HG03103 (cell line): ENCODE measurements at regions not wholly inside any gene's neighbourhood (a gene's known extent, or its start where the extent isn't known, plus 50 kb on each side); places are given as distances from the start of the nearest gene placed in this dataset.

Source experiments
- ATAC-seq: cut with Tn5 transposase; IDR thresholded peaks from one replicate; pipeline ENCODE4 v1.9.1; 2021; ENCODE audit warnings: low read depth; ENCODE audit not compliant: unreplicated experiment

DNA sequence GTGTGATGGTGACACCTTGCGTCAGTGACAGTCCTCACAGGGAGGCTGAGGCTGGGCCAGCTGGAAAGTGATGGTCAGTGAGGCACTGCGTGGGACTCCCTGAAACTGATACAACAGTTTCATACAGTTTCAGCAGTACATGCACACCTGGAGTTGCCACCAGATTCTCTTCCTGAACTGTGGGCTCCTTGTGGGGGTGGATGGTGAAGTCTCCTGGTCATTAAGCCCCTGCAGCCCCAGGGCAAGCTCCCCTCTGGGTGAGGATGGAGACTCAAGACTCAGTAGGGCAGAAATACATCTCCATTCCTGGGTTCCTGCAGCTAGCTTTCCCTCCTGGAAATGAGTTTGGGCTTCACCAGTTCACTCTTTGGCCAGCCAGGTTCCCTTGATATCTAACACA, 392.7 kb downstream of the UQCRFS1 start:
- ATAC-seq: no peak

DNA sequence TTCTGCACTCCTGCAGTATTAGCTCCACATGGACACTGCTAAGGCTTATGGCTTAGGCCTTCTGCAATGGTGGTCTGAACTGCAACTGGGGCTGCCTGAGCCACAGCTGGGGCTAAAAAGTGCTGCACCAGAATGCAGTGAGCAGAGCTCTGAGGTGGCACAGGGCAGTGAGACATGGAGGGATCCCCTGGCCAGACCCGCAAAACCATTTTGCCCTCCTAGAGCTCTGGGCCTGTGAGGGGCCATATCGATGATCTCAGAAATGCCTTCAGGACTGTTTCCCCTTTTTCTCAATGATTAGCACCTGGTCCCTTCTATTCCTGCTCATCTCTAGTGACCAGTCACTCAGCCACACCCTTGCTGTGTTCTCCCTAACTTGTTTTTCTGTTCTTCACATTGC, 397.7 kb downstream of the UQCRFS1 start:
- no peak for ATAC-seq

DNA sequence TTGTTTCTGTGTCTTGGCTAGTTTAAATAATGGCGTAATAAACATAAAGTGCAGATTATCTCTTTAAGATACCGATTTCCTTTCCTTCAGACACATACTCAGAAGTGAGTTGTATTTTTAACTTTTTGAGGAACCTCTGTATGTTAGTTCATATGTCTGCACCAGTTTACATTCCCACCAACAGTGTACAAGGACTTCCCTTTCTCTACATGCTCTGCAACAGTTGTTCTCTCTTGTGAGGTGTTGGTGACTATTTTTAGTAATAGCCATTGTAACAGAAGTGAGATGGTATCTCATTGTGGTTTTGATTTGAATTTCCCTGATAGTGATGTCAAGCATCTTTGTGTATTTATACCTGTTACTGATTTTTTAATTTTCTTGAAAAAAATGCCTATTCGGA, 418.6 kb downstream of the UQCRFS1 start:
- no peak for ATAC-seq

DNA sequence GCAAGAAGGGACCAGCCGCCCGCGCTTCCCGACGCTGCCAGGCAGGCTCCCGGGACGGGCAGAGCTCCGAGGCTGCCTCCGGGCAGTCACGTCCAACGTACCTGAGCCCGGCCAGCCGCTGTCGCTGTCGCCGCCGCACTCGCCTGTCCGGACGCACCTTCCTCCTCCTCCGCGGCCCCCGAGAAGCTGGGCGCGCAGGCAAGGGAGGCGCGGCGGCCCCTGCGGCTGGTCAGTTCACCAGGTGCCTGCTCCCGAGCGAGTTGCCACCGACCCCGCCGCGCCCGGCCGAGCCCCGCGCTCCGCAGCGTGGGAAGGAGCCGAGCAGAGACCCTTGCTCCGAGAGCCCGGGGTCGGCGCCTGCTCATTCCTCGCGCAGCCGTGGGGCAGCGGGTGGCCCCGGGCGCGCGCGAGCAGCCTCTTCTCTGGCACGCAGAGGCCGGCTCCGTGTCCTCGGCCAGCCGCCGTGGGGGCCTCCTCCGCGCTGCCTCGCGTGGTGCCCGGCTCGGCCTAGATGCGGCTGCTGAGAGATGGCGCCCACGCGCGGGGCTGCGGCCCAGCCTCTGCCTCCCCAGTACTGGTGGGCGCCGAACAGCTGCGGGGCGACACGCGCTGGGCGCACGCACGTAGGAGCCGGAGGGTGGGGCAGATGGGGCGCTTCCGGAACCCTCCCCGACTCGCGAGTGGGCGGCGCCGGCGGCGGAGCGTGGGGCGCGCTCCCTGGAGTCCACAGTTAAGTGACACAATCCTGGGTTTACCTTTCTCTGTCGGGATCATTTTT, 419.4 kb downstream of the UQCRFS1 start:
- ATAC-seq: no peak

DNA sequence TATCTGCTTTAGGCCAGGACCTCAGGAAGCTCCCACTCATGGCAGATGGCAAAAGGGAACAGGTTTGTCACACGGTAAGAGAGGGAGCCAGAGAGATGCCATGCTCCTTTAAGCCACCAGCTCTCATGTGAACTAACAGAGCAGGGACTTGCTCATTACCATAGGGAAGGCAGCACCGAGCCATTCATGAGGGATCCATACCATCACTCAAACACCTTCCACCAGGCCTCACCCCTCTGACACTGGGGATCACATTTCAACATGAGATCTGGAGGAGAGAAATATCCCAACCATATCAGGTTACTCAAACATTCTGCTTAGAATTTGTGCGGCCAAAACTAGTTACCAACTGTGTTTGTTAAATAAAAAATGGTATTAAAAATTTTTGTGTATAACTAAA, 427.0 kb downstream of the UQCRFS1 start:
- no peak for ATAC-seq

DNA sequence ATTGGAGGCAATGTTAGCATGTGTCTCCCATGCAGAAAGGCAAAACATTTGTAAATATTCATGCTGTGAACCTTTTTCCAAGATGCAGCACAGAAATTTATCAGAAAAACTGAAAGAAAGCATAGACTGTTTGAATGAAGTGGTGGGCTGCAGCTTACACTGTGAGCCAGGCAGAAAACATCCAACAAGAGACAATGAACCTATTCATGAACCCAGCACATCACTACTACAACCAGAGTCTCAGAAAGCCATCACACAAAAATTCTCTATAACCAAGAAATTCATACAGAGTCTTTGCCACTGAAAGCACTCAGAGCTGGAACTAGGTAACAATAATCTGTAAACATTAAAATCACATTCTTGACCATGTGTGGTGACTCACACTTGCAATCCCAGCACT, 448.9 kb downstream of the UQCRFS1 start:
- no peak for ATAC-seq

DNA sequence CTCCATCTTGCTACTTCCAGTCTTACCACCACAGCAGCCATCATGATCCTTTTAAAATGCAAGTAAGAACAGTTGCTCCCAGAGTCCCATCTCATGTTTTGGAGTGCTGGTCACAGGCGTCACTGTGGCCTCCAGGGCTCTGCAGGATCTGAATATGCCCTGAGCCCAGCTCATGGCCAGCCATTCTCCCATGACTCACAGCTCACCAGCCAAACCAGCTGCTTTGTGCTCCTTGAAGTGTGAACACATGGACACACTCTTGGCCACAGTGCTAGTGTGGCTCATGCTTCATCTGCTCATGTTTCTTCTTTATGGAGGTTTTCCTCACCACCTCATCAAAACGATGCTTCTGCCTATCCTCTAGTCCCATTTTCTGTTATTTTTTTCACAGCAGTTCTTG, 466.5 kb downstream of the UQCRFS1 start:
- no peak for ATAC-seq

DNA sequence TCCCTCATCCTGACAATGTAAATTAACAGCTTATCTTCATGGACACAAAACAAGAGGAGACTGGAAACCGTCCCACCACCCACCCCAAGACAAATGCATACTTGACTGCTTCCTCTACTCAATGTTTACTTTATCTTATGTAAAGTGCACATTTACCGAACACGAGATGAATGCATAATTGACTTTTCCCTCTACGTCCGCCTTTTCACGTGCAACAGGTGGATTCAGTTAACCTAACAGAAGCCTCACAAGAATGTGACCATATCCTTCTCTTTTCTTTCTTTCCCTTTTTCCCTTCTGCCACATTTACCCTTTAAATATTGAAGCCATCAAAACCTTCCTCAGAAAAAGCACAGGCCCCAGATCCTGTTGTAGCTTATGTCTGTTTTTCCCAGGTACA, 468.0 kb downstream of the UQCRFS1 start:
- ATAC-seq: no peak

DNA sequence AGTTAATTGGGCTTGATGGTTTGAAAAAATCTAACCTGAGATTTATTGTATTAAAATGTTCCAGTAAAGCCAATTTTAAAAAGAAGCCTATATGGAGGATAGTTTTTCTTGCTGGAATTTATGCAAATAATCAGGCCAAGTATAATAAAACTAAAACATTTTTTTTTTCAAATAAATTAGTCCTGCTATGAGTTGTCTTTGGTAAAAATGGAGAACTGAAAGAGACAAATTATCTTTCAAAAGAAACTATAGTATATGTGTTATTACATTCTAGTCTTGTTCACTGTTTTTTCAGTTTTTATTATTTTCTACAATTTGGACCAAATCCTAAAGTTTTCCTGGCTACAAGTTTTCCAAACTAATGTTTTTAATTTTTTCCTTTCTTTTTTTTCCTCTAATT, 468.9 kb downstream of the UQCRFS1 start:
- ATAC-seq: no peak

DNA sequence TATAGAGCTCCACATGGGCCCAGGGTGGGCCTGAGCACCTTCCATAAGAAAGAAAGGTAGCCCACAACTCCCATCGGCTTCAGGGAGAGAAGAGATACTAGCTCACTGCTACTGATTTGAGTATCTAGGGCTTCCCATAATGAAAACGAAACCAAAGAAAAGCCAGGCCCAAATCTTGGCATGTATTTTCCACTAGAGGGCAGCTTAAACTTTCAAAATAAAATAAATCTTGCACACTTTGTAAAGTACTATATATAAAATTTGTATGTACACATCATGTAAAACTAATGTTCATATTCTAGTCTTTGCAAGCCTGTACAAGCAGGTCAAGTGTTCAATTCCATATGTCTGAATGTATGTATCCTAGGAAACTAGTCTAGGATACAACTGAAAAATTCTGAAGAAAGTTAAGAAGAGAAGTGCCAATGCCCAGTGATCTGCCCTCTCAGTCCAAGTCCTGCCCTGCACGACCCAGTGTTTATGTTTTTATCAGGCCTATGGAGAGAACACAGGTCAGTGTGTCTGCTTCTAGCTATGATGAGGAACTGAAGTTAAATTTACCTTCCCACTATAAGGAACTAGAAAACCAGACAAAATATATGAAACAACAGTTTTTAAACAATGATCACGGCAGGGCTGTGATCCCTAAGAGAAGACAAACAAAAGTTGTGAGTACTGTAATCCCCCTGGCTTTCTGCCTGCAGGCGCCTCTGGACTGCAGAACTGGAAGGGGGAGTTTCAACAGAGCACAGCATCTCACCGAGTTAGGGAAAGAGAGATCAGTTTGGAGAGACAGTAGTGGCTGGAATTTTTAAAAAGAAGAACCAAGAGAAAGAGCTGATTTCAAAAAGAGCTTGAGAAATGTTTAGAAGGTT, 475.7 kb downstream of the UQCRFS1 start:
- ATAC-seq: no peak

DNA sequence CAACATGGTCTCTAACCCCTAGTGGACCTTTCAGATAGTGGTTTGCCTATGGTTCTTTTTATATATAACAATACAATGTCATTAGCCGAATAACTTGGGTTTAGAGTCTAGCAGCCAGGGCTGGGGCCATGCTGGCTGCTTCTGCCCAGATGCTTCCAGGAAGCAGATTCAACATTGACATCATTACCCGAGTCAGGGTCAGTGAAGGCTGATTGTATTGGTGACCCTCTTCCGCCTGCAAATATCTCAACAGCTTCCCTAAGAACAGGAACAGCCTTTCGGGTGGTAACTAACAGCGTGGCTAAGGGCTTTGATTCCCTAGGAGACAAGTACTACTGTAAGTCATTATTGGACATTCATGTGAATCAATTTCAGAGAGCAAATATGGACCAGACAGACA, 476.4 kb downstream of the UQCRFS1 start:
- no peak for ATAC-seq

DNA sequence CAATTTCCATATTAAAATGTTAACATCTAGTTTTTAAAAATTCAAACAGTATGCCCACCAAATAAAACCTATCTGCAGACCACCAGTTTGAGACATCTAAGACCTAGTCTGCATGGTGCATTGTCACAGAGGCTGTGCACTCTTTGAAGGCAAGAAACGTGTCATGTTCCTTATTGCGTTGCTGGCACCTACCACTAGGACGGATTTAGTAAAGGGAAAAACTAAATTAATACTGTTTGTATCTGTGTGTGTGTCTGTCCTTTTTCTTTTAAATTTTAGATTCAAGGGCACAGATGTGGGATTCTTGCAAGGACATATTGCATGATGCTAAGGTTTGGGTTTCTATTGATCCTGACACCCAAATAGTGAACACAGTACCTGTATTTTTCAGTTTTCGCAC, 481.4 kb downstream of the UQCRFS1 start:
- ATAC-seq: no peak

DNA sequence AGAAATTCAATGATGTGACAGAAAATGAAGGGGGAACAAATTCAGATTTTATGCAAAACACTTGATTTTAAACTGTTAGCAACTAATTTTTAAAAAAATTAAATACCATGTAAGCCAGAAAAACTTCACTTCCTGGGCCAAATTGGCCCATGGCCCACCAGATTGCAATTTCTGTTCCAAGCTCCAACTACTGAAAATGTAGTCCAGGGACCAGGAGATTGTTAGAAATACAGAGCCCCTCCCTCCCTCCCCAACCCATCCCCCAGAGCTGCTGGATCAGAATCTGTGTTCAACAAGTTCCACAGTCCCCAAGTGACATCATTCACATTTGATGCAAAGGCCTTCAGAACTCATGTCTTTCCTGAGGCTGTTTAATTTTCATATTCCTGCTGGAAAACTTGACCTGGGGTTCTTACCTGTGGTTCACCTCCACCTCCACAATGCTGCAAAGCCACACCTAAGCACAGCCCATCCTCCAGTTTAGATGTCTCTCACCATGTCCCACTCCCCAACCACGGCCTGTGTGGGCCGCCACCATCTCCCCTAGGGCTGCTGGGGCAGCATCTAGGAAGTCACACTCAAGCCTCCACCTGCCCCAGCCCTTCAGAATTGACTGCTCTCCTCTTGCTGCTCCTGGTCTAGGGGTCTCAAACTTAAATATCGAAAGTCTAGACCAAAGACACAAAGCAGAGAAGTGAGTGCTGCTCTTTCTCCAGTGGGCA, 482.0 kb downstream of the UQCRFS1 start:
- ATAC-seq: no peak

DNA sequence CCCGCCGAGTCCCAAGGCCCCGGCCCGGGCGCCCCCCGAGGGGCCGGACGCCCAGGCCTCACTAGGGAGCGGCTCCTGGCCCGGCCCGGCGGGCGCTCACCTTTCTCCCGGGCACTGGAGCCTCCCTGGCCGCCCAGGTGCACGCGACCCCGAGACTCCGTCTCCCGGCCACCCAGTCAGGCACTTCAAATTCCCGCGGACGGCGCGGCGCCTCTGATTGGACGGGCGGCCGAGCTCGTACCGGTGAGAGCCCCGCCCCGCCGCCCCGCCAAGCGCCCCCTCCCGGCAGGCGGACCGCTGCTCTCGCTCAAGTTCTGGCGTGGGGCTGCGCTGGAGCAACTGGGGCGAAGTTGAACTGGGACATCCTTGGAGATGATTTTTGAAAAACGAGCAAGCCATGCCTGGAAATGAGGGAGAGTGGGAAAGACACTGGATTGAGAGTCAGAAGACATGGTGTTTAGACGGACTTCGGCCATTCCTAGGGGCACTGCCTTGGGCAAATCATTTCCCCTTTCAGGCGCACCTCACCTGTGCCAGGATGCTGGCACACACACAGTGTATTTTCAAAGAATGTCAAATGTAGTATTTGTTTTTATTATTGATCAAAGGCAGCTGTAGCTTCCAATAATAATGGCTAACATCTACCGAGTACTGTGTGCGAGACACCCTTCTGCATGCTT, 485.3 kb downstream of the UQCRFS1 start:
- no peak for ATAC-seq

DNA sequence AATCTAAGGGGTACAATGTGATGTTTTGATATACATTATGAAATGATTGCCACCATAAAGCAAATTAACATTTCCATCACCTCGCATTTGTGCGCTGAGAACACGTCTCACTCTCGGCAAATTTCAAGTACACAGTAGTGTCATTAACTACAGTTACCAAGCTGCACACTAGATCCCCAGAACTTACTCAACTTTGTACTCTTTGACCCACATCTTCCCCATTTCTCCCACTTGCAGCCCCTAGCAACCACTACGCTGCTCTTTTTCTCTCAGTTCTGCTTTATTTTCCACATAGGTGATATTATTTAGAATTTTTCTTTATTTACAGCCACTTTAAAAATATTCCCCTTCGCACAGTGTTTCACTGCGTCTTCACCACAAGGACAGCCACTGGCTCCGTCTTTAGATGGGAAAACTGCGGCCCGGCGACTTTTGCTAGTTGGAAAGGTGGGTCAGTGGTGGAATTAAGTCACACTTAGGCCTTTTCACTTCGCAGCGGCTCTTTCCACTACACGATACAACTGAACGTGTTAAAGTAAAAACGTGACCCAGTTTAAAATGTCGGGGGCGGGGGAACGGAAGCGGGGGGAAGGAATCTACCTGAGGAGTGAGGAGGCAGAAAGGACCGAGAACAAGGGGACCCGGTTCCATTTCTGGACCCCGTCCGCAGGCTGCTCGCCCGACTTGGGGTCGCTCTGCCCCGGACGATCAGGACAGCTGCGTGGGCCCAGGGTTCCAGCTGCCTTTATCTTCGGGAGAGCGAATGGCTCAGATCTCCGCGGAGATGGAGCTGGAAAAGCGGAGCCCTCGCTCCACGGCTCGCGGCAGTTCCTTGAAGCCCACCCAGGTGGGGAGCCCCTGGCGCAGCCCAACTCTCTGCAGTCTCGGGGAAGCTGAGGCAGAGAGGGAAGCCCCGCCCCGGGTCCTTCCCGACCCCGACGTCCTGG, 486.1 kb downstream of the UQCRFS1 start:
- ATAC-seq: no peak

DNA sequence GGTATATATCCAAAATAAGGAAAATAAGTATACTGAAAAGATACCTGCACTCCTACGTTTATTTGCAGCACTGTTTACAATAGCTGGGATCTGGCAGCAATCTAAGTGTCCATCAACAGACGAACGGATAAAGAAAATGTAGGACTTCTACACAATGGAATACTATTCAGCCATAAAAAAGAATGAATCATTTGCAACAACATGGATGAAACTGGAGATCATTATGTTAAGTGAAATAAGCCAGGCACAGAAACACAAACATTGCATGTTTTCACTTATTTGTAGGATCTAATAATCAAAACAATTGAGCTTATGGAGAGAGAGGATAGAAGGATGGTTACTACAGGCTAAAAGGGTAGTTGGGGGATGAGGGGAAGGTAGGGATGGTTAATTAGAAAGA, 494.0 kb downstream of the UQCRFS1 start:
- no peak for ATAC-seq

DNA sequence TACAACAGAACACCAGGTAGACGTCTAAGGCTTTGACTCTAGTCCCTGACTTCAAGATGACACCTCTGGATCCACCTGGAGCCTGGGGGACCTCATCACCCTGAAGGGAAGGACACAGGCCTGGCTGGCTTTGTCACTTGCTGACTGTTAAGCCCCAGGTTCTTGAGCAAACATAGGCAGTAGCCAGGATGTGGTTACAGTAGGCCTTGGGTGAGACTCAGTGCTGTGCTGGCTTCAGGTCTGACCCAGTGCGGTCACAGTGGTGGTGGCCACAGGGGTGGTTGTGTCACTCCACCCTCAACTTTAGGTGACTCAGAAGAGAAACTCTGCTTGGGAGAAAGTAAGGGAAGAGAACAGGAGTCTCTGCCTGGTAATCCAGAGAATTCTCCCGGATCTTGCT, 497.8 kb downstream of the UQCRFS1 start:
- no peak for ATAC-seq

DNA sequence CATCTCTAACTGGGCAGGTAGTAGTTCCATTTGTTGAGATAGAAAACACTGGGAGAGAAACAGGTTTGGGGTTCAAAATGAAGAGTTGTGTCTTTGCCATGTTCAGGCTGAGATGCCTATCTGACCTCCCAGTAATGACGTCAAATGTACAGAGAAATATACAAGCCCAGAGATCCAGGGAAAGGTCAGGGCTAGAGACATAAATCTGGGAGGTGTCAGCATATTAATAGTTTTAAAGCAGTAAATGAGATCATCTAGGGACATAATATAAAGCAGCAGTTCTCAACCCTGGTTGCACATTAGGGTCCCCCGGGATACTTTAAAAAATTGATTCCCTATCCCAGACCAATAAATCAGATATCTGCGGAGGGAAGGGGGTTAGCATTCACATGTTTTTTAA, 501.5 kb downstream of the UQCRFS1 start:
- ATAC-seq: no peak

DNA sequence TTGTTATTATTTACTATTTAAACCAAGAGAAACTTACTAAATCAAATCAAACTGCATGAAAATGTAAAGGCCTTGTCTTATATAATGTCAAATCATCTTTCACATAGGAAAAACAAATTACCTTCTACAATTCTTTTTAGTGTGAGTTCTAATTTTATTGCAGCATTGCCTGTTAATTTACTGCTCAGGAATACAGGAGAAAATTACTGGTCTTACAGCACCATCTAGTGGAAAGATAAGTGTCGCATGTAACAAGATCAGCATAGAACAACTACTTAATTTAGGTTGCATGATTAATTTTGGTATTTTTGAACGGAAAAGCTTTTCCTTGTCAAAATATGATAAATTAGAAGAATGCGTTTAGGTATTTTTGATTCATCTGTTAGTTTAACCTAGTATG, 502.7 kb downstream of the UQCRFS1 start:
- no peak for ATAC-seq

DNA sequence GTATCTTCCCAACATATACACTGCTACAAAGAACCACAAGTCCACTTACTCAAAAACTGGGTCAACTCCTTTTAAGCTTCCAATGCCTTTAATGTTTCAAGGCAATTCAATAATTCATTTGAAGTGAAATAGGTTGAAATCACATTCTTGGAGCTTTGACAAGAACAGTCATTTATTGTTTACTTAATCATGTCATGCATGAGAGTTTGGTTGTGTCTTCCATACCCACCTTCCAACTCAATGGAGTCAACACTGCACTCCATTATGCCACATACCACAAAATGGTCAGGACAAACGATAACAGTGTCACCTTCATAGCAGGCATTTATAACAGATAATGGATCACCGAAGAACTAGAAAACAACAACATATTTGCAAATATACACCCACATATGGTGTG, 506.3 kb downstream of the UQCRFS1 start:
- no peak for ATAC-seq
